ENCODE measurements at regions not wholly inside any gene's neighbourhood (a gene's known extent, or its start where the extent isn't known, plus 50 kb on each side); places are given as distances from the start of the nearest gene placed in this dataset.

DNA sequence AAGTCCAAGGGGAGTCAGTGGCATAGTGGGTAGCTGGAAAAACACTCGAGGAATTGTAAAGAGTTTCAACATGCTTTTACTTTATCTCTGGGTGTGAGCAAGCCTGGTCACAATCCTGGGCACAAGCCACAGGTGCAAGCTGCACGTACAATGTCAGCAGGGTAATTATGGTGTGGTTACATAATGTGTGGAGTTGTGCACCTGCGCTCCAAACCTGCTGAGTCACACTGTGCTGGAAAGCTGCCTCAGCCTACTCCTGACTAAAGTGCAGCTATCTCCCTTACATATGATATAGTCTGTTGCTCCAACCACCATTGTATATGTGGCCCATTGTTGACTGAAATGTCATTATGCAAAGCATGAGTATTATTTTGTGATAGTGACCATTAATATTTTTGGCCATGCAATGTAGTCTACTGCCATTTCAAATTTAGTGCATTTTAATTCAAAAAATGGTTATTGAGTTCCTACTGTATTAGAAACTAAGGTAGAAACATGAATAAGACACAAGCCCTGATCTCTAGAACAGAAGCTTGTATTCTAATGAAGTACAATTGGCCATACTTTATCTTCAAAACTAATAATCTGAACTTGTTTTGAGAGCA is 160.9 kb upstream of the SLC30A5 start:
- no peak for TF ChIP-seq CTCF (IDR thresholded peaks at IDR 0.05; ENCODE audit: low read depth, low read length, missing control alignments)
- Histone ChIP-seq H3K4me3 (ENCODE audit: low read depth, low read length) (no peak overlapping the region), H3K36me3 (replicated peaks) (no peaks in the 10 kb centered on the region), H3K27me3 (replicated peaks) (no peaks in the 10 kb centered on the region), H3K27ac (no peak overlapping the region)
- no peak for DNase-seq
- in situ Hi-C loops (cut with HindIII; ENCODE audit: low pct_ligation_motif_present, low sequenced_read_pairs) = no loop called here

GRCh38 chr5:68942169-68942568 is 151.6 kb upstream of the SLC30A5 start:
- Histone ChIP-seq H3K36me3 (replicated peaks) (no peaks in the 10 kb centered on the region), H3K27ac (no peak overlapping the region), H3K4me3 (ENCODE audit: low read depth, low read length) (no peak overlapping the region), H3K27me3 (replicated peaks) (no peaks in the 10 kb centered on the region)
- in situ Hi-C loops (cut with HindIII; ENCODE audit: low pct_ligation_motif_present, low sequenced_read_pairs) = no loop called here
- no peak for TF ChIP-seq CTCF (IDR thresholded peaks at IDR 0.05; ENCODE audit: low read depth, low read length, missing control alignments)
- DNase-seq = no peak

GRCh38 chr5:68946728-68947127 is 147.1 kb upstream of the SLC30A5 start:
- Histone ChIP-seq H3K36me3 (replicated peaks) (no peaks in the 10 kb centered on the region), H3K27me3 (replicated peaks) (no peaks in the 10 kb centered on the region), H3K27ac (no peak overlapping the region), H3K4me3 (ENCODE audit: low read depth, low read length) (no peak overlapping the region)
- no peak for TF ChIP-seq CTCF (IDR thresholded peaks at IDR 0.05; ENCODE audit: low read depth, low read length, missing control alignments)
- DNase-seq = no peak
- in situ Hi-C loops (cut with HindIII; ENCODE audit: low pct_ligation_motif_present, low sequenced_read_pairs) = no loop called here

DNA sequence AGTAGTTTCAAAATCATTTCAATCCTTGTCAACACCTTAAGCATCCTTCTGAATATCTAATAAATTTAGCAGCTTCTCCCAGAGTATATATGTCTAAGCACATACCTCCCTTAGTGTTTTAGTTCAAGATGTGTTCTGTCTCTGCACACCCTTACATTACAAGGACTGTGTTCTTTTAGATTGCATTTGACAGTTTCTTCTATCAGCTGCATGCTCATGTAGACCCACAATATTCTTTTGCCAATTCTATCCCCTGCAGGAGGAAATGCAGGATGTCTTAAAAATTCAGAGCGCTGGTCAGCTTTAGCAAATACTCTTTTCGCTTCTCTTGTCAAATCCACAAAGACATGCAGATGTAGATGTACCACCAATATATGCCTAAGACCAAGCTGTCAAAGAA is 145.8 kb upstream of the SLC30A5 start:
- H3K36me3 ChIP-seq (replicated peaks) = no peaks in the 10 kb centered on the region
- no peak overlapping the region for H3K27ac ChIP-seq
- no peak for TF ChIP-seq CTCF (IDR thresholded peaks at IDR 0.05; ENCODE audit: low read depth, low read length, missing control alignments)
- H3K4me3 ChIP-seq (ENCODE audit: low read depth, low read length) = no peak overlapping the region
- DNase-seq = no peak
- no peaks in the 10 kb centered on the region for H3K27me3 ChIP-seq (replicated peaks)
- in situ Hi-C loops (cut with HindIII; ENCODE audit: low pct_ligation_motif_present, low sequenced_read_pairs) = no loop called here

- no peak overlapping the region for H3K27ac ChIP-seq
- no peak for TF ChIP-seq CTCF (IDR thresholded peaks at IDR 0.05; ENCODE audit: low read depth, low read length, missing control alignments)
- H3K36me3 ChIP-seq (replicated peaks) = no peaks in the 10 kb centered on the region
- H3K4me3 ChIP-seq (ENCODE audit: low read depth, low read length) = no peak overlapping the region
- in situ Hi-C loops (cut with HindIII; ENCODE audit: low pct_ligation_motif_present, low sequenced_read_pairs) = no loop called here
- DNase-seq = no peak
- H3K27me3 ChIP-seq (replicated peaks) = no peaks in the 10 kb centered on the region
These were observed 144.6 kb upstream of the SLC30A5 start for GRCh38 chr5:68949256-68949655.

- in situ Hi-C loops (cut with HindIII; ENCODE audit: low pct_ligation_motif_present, low sequenced_read_pairs) = no loop called here
- Histone ChIP-seq H3K36me3 (replicated peaks) (no peaks in the 10 kb centered on the region), H3K27ac (no peak overlapping the region), H3K4me3 (ENCODE audit: low read depth, low read length) (no peak overlapping the region), H3K27me3 (replicated peaks) (no peaks in the 10 kb centered on the region)
- TF ChIP-seq CTCF (IDR thresholded peaks at IDR 0.05; ENCODE audit: low read depth, low read length, missing control alignments) = no peak
- no peak for DNase-seq
These were observed 144.1 kb upstream of the SLC30A5 start for GRCh38 chr5:68949711-68950110.
